ENCODE measurements at regions not wholly inside any gene's neighbourhood (a gene's known extent, or its start where the extent isn't known, plus 50 kb on each side); places are given as distances from the start of the nearest gene placed in this dataset.
"Not testable (repeated sequence)": the region's sequence is repeated elsewhere in the genome, so short reads cannot be mapped to it uniquely, and the experiment has no call there.

GRCh38 chr20:22690616-22691179 lies 106.3 kb upstream of the FOXA2 start:
- intact Hi-C loops (cut with micrococcal nuclease): loop anchor here (1.0 to 2.0 kb wide), 7 partner anchors 284 to 916 kb away; partner anchors contain the start of gene THBD

GRCh38 chr20:22691369-22692118 lies 107.2 kb upstream of the FOXA2 start:
- intact Hi-C loops (cut with micrococcal nuclease): loop anchor here (1.0 to 2.0 kb wide), 7 partner anchors 283 to 915 kb away; partner anchors contain the start of gene THBD

- intact Hi-C loops (cut with micrococcal nuclease): no loop called here
Measured at GRCh38 chr20:22692119-22692475, 107.7 kb upstream of the FOXA2 start.

GRCh38 chr20:22692620-22693019 lies 108.2 kb upstream of the FOXA2 start:
- intact Hi-C loops (cut with micrococcal nuclease): not testable (repeated sequence)

GRCh38 chr20:22696759-22697158 lies 112.4 kb upstream of the FOXA2 start:
- intact Hi-C loops (cut with micrococcal nuclease): no loop called here

GRCh38 chr20:22698259-22698842 lies 114.0 kb upstream of the FOXA2 start:
- intact Hi-C loops (cut with micrococcal nuclease): no loop called here

- intact Hi-C loops (cut with micrococcal nuclease): no loop called here
Measured at GRCh38 chr20:22699396-22699795, 115.0 kb upstream of the FOXA2 start.

GRCh38 chr20:22700367-22700766 lies 116.0 kb upstream of the FOXA2 start:
- intact Hi-C loops (cut with micrococcal nuclease): no loop called here

- intact Hi-C loops (cut with micrococcal nuclease): no loop called here
Measured at GRCh38 chr20:22701679-22702308, 117.4 kb upstream of the FOXA2 start.

GRCh38 chr20:22703843-22704242 lies 119.5 kb upstream of the FOXA2 start:
- intact Hi-C loops (cut with micrococcal nuclease): no loop called here

GRCh38 chr20:22711971-22712755 lies 127.8 kb upstream of the FOXA2 start:
- intact Hi-C loops (cut with micrococcal nuclease): no loop called here

GRCh38 chr20:22716821-22717351 lies 132.5 kb upstream of the FOXA2 start:
- intact Hi-C loops (cut with micrococcal nuclease): no loop called here

GRCh38 chr20:22717466-22717865 lies 133.1 kb upstream of the FOXA2 start:
- intact Hi-C loops (cut with micrococcal nuclease): no loop called here

- intact Hi-C loops (cut with micrococcal nuclease): no loop called here
Measured at GRCh38 chr20:22719167-22719591, 134.8 kb upstream of the FOXA2 start.

GRCh38 chr20:22720206-22720605 lies 135.8 kb upstream of the FOXA2 start:
- intact Hi-C loops (cut with micrococcal nuclease): no loop called here

GRCh38 chr20:22722811-22723210 lies 138.4 kb upstream of the FOXA2 start:
- intact Hi-C loops (cut with micrococcal nuclease): no loop called here

GRCh38 chr20:22723659-22724058 lies 139.3 kb upstream of the FOXA2 start:
- intact Hi-C loops (cut with micrococcal nuclease): no loop called here

- intact Hi-C loops (cut with micrococcal nuclease): no loop called here
Measured at GRCh38 chr20:22728146-22728745, 143.9 kb upstream of the FOXA2 start.

- intact Hi-C loops (cut with micrococcal nuclease): no loop called here
Measured at GRCh38 chr20:22729180-22729579, 144.8 kb upstream of the FOXA2 start.

- intact Hi-C loops (cut with micrococcal nuclease): no loop called here
Measured at GRCh38 chr20:22729616-22730236, 145.4 kb upstream of the FOXA2 start.

Measured in T-helper 1 cell treated with Interleukin-12 subunit alpha and Interleukin-12 subunit beta and Interleukin-4 antibody, amounts not matched to agents 30 ng/mL and 1 ng/mL, for 36 hours (primary cell).